ENCODE measurements at regions not wholly inside any gene's neighbourhood (a gene's known extent, or its start where the extent isn't known, plus 50 kb on each side); places are given as distances from the start of the nearest gene placed in this dataset.

GRCh38 chr4:174131901-174132300 lies 151.6 kb downstream of the FBXO8 start:
- Histone ChIP-seq H3K27me3 (replicated peaks in 1 of 4; ENCODE audit: control insufficient read depth in 3 of 4, extremely low read depth in 1 of 4, insufficient read depth in 3 of 4, low read length in 3 of 4) (peaks cover 0 to 2% (median 0%) of the 10 kb centered on the region in 4 experiments; a peak in 1 of 7 replicates), H2BK15ac (ENCODE audit: low read length) (no peak overlapping the region), H2BK5ac (ENCODE audit: low read depth, low read length) (no peak overlapping the region), H3K9me3 (ENCODE audit: insufficient read depth in 2 of 2, low read depth in 1 of 2, low read length in 1 of 2) (no peaks in the 10 kb centered on the region), H3K4me2 (ENCODE audit: insufficient read depth in 1 of 2, low read depth in 2 of 2, low read length in 2 of 2) (no peak overlapping the region), H2BK120ac (replicated peaks; ENCODE audit: low read depth, low read length) (no peak overlapping the region), H4K8ac (ENCODE audit: extremely low read depth, insufficient read depth, low read length) (no peak overlapping the region), H3K18ac (ENCODE audit: extremely low read depth, low read length) (no peak overlapping the region), H3K4me3 (ENCODE audit: extremely low read depth in 1 of 4, insufficient read depth in 2 of 4, low read depth in 3 of 4, low read length in 4 of 4) (no peak overlapping the region), H3K4ac (replicated peaks; ENCODE audit: insufficient read length, low read depth, low read length) (no peak overlapping the region), H4K5ac (ENCODE audit: insufficient read length, low read depth, low read length) (no peak overlapping the region), H3K23me2 (ENCODE audit: low read depth, low read length) (no peaks in the 10 kb centered on the region), H2AFZ (ENCODE audit: low read length) (no peak overlapping the region), H3K4me1 (replicated peaks in 1 of 4; ENCODE audit: control insufficient read depth in 3 of 4, insufficient read depth in 4 of 4, low read length in 3 of 4) (peaks cover 0 to 5% (median 2%) of the 10 kb centered on the region in 4 experiments; a peak in 2 of 7 replicates), H4K91ac (replicated peaks; ENCODE audit: insufficient read length, low read length) (no peak overlapping the region), H3K23ac (ENCODE audit: insufficient read length) (no peak overlapping the region), H2BK20ac (ENCODE audit: low read length) (no peak overlapping the region), H3K56ac (replicated peaks; ENCODE audit: insufficient read length, low read depth, low read length) (no peak overlapping the region), H2BK12ac (ENCODE audit: low read depth, low read length) (no peak overlapping the region), H3K27ac (ENCODE audit: low read depth, low read length) (no peak overlapping the region), H3K36me3 (ENCODE audit: control insufficient read depth in 2 of 4, insufficient read depth in 4 of 4, low read length in 3 of 4) (no peaks in the 10 kb centered on the region), H3K14ac (ENCODE audit: insufficient read length) (no peak overlapping the region), H3K79me2 (ENCODE audit: control insufficient read depth in 1 of 2, insufficient read depth in 2 of 2, low read length in 2 of 2) (no peaks in the 10 kb centered on the region), H4K20me1 (replicated peaks in 1 of 2; ENCODE audit: control insufficient read depth in 1 of 2, insufficient read depth in 2 of 2, low read length in 2 of 2) (no peaks in the 10 kb centered on the region), H3K79me1 (ENCODE audit: low read depth, low read length) (no peaks in the 10 kb centered on the region), H3K9ac (replicated peaks in 1 of 4; ENCODE audit: extremely low read depth in 1 of 4, low read depth in 3 of 4, low read length in 3 of 4) (no peak overlapping the region), H2AK5ac (ENCODE audit: low read depth, low read length) (no peak overlapping the region)
- DNase-seq (ENCODE audit: low read depth in 1 of 2, low spot score in 2 of 2) (no peak), FAIRE-seq (no peak)
- no peak for TF ChIP-seq CBX5 (IDR thresholded peaks at IDR 0.05; ENCODE audit: low read depth, low read length)
- no peak for TF ChIP-seq FOSL1 (IDR thresholded peaks at IDR 0.05; ENCODE audit: insufficient read depth, low read depth, low read length)
- no peak for TF ChIP-seq SIN3A (conservative IDR thresholded peaks at IDR 0.05 in 1 of 2, IDR thresholded peaks at IDR 0.05 in 1 of 2; ENCODE audit: low read depth in 1 of 2, low read length in 2 of 2)
- TF ChIP-seq HDAC2 (IDR thresholded peaks at IDR 0.05; ENCODE audit: borderline replicate concordance in 1 of 2, low read depth in 2 of 2, low read length in 2 of 2): no peak
- no peak for TF ChIP-seq TAF7 (optimal IDR thresholded peaks at IDR 0.05; ENCODE audit: borderline replicate concordance, low read depth, low read length)
- TF ChIP-seq RXRA (IDR thresholded peaks at IDR 0.05; ENCODE audit: insufficient read depth, low read depth, low read length): no peak
- no peak for TF ChIP-seq ATF2 (IDR thresholded peaks at IDR 0.05; ENCODE audit: low read length)
- ChIA-PET POLR2A (ENCODE audit: partially characterized antibody) (no interaction called here), CTCF (ENCODE audit: partially characterized antibody) (interaction anchor here (0.7 to 1.0 kb wide), 2 partner anchors 22 to 624 kb away, joined by 3 read pairs; no protein-coding TSS in a partner anchor)
